ENCODE measurements at regions not wholly inside any gene's neighbourhood (a gene's known extent, or its start where the extent isn't known, plus 50 kb on each side); places are given as distances from the start of the nearest gene placed in this dataset.

DNA sequence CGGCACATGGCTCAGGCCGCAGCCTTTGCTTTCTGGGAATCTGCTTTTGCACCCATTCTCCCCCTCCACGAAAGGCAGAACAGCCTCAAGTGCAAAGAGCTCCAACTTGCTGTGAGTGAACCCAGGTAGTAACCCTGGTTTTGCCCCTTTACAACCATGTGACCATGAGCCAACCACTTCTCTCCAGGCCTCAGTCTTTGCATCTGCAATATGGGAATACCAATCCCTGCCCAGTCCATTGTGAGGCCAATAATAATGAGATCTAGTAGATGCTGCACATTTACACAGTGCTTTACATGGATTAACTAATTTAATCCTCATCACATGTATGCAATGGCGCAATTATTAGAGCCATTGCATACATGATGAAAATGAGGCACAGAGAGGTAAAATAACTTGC, 108.9 kb upstream of the MYL2 start (continued):
- TF ChIP-seq, protein P1, sequence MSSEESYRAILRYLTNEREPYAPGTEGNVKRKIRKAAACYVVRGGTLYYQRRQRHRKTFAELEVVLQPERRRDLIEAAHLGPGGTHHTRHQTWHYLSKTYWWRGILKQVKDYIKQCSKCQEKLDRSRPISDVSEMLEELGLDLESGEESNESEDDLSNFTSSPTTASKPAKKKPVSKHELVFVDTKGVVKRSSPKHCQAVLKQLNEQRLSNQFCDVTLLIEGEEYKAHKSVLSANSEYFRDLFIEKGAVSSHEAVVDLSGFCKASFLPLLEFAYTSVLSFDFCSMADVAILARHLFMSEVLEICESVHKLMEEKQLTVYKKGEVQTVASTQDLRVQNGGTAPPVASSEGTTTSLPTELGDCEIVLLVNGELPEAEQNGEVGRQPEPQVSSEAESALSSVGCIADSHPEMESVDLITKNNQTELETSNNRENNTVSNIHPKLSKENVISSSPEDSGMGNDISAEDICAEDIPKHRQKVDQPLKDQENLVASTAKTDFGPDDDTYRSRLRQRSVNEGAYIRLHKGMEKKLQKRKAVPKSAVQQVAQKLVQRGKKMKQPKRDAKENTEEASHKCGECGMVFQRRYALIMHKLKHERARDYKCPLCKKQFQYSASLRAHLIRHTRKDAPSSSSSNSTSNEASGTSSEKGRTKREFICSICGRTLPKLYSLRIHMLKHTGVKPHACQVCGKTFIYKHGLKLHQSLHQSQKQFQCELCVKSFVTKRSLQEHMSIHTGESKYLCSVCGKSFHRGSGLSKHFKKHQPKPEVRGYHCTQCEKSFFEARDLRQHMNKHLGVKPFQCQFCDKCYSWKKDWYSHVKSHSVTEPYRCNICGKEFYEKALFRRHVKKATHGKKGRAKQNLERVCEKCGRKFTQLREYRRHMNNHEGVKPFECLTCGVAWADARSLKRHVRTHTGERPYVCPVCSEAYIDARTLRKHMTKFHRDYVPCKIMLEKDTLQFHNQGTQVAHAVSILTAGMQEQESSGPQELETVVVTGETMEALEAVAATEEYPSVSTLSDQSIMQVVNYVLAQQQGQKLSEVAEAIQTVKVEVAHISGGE (CRISPR knock-in tag; IDR thresholded peaks at IDR 0.05), result no peak
- TF ChIP-seq SMARCA5 (IDR thresholded peaks at IDR 0.05) (no peak), SP1 (IDR thresholded peaks at IDR 0.05; ENCODE audit: low read depth, low read length) (no peak), SREBF2 (IDR thresholded peaks at IDR 0.05; ENCODE audit: low read length) (no peak), ZNF384 (IDR thresholded peaks at IDR 0.05; ENCODE audit: borderline replicate concordance, low read depth, low read length) (no peak), ASH2L (IDR thresholded peaks at IDR 0.05; ENCODE audit: borderline replicate concordance, low read depth) (no peak), TCF12 (IDR thresholded peaks at IDR 0.05; ENCODE audit: low read depth, low read length) (no peak), CBX3 (IDR thresholded peaks at IDR 0.05; ENCODE audit: borderline replicate concordance, low read depth) (no peak), TAF1 (IDR thresholded peaks at IDR 0.05; ENCODE audit: borderline replicate concordance, low read depth, low read length) (no peak), BMI1 (IDR thresholded peaks at IDR 0.05; ENCODE audit: borderline replicate concordance) (no peak), ETV6 (conservative IDR thresholded peaks at IDR 0.05 in 1 of 2, IDR thresholded peaks at IDR 0.05 in 1 of 2; ENCODE audit: borderline replicate concordance in 1 of 2, low read depth in 1 of 2) (no peak), GATAD2B (conservative IDR thresholded peaks at IDR 0.05; ENCODE audit: low read depth) (no peak), NFXL1 (IDR thresholded peaks at IDR 0.05; ENCODE audit: borderline replicate concordance) (no peak), NR2C2 (IDR thresholded peaks at IDR 0.05; ENCODE audit: borderline replicate concordance, control insufficient read depth, insufficient read length, low read depth) (no peak)
- TF ChIP-seq, protein P2, sequence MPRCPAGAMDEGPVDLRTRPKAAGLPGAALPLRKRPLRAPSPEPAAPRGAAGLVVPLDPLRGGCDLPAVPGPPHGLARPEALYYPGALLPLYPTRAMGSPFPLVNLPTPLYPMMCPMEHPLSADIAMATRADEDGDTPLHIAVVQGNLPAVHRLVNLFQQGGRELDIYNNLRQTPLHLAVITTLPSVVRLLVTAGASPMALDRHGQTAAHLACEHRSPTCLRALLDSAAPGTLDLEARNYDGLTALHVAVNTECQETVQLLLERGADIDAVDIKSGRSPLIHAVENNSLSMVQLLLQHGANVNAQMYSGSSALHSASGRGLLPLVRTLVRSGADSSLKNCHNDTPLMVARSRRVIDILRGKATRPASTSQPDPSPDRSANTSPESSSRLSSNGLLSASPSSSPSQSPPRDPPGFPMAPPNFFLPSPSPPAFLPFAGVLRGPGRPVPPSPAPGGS (IDR thresholded peaks at IDR 0.05; ENCODE audit: borderline replicate concordance, insufficient read depth, low read depth, low read length, poor library complexity, severe bottlenecking), result no peak
- TF ChIP-seq, protein P3, sequence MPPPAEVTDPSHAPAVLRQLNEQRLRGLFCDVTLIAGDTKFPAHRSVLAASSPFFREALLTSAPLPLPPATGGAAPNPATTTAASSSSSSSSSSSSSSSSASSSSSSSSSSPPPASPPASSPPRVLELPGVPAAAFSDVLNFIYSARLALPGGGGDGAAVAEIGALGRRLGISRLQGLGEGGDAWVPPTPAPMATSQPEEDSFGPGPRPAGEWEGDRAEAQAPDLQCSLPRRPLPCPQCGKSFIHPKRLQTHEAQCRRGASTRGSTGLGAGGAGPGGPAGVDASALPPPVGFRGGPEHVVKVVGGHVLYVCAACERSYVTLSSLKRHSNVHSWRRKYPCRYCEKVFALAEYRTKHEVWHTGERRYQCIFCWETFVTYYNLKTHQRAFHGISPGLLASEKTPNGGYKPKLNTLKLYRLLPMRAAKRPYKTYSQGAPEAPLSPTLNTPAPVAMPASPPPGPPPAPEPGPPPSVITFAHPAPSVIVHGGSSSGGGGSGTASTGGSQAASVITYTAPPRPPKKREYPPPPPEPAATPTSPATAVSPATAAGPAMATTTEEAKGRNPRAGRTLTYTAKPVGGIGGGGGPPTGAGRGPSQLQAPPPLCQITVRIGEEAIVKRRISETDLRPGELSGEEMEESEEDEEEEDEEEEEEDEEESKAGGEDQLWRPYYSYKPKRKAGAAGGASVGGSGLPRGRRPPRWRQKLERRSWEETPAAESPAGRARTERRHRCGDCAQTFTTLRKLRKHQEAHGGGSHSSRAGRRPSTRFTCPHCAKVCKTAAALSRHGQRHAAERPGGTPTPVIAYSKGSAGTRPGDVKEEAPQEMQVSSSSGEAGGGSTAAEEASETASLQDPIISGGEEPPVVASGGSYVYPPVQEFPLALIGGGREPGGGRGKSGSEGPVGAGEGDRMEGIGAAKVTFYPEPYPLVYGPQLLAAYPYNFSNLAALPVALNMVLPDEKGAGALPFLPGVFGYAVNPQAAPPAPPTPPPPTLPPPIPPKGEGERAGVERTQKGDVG (CRISPR knock-in tag; IDR thresholded peaks at IDR 0.05), result no peak
